ENCODE measurements at regions not wholly inside any gene's neighbourhood (a gene's known extent, or its start where the extent isn't known, plus 50 kb on each side); places are given as distances from the start of the nearest gene placed in this dataset.

DNA sequence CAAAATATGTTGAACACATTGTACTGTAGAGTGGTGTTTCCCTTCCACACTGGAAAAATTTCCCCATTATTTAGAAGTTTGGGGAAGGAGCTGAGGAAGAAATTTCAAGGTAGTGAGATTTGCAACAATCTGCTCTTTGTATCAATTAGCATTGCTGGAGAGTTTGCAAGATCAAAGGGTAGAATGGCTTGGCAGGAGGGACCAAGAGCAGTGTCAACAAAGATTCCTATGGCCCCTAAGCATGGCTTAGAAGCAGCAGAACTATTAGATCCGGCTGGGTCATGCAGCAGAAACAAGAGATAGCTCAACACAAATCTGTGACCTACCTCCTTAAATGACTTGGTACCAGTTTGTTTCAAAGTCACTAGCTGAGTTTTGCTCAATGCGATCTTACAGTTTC is 175.0 kb downstream of the C3orf38 start:
- TF ChIP-seq CTCF (IDR thresholded peaks at IDR 0.05; ENCODE audit: low read length), result no peak
- no peak for TF ChIP-seq EZH2 (optimal IDR thresholded peaks at IDR 0.05; ENCODE audit: low read depth, low read length)
- TF ChIP-seq EZH2phosphoT487 (IDR thresholded peaks at IDR 0.05; ENCODE audit: low read length), result no peak

Measured in MM.1S (cell line).